IPS DF 4.7 (cell line): ENCODE measurements at regions not wholly inside any gene's neighbourhood (a gene's known extent, or its start where the extent isn't known, plus 50 kb on each side); places are given as distances from the start of the nearest gene placed in this dataset.

Experiments
- DNase-seq: peaks from one replicate; pipeline ENCODE4 v3.0.0-alpha.2; 2013; ENCODE audit warnings: low spot score; ENCODE audit errors: extremely low read depth

DNA sequence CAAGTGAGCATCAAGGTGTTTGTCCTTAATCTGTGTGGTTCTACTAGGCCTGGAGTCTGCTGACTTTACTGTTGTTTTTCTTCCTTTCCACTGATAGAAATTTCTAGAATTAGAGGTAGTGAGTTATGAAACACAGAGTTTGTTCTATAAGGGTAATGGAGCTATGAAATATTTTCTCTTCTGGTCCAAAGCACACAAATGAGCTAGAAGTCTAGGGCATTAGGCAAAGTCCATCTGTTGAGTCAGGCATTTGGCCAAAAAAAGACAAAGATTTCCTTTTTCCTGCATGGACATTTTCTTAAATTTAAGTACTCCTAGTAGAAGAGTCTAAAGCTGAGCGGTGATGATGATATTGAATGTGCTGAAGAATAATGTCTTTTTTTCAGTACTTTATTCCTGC lies 174.3 kb upstream of the STXBP5 start:
- DNase-seq, result no peak

DNA sequence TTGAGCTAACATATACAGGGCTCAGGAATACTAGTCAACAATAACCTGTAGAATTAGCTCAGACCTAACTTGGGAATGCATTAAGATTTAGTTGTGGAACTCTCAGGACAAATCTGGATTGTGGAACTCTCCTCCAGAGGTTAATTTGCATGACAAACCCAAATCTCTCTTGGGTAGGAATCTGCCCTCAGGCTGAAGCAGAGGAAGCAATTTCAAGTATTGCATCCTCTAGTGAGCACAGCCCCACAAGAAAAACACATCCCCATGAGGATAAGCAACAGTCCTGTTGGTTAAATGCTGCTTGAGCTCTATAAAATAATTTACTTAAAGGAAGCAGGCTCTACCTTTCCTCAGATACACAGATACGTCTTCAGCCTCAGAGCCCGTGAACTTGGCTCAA lies 170.9 kb upstream of the STXBP5 start:
- DNase-seq, result peak; percentile 44

DNA sequence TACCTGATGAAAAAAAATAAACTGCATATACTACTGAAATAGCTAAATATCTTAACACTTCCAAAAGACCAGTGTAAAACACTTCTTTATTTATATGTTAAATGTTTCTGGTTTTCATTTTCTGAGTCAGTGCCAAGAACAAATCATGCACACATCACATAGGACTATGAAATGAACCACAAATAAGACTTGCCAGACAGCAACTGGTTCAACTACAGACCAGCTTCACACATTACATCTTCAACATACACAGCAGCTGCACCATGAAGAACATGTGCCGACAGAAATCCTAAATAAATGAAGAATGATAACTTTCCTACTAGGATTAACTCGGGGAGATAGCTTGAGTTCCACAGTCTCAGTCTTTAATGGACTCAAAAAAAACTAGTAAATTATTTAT lies 168.3 kb upstream of the STXBP5 start:
- DNase-seq, result no peak

DNA sequence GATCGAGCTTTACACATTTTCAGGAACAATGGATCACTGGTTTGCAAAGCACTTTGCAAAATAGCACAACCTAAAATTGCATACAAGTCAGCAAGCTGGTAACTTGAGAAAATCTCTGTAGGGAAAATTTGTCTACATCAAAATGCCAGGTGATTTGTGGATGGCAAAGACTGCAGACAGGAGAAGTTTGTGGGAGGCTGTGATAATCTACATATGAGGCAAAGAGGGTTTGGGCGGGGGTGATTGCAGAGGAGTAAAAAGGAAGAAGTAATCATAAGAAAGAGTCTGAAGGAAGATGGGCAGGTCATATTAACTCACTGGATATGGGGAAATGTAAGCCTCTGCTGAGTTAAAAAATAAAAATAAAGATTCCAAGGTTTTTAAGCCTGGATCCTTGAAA lies 166.3 kb upstream of the STXBP5 start:
- DNase-seq, result no peak

DNA sequence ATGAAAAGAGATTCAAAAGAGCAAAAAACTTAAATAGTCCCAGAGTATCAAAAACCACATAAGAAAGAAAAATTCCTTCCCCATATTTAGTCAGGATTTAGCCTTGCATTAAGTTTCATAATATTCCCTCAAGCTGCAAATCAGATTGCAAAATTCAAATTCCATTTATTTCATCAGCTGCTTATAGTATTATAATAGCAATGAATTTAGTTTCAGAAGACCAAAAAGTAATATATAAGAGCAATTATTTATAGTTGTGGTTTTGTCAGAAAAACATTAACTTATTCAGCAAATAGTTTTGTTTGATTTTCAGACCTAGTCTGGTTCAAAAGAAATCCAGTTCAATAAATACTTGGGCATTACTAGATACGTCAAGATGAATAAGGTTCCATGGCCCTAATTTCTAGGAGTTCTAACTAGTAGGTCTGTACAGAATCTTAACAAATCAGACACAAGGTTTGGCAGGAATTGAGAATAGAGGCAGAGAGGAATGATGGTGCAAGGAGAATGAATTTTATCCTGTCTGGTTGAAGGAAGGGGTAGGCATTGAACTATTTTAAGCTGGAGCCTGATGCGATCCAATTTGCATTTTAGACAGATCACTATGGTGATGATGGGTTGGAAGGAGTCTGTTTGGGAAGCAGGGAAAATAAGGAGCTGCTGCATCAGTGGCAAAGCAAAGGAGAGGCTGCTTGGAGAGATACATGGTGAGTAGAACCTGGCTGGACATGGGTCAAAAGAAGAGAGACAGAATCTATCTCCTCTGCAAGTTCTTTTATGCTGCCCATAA lies 163.9 kb upstream of the STXBP5 start:
- DNase-seq, result no peak

DNA sequence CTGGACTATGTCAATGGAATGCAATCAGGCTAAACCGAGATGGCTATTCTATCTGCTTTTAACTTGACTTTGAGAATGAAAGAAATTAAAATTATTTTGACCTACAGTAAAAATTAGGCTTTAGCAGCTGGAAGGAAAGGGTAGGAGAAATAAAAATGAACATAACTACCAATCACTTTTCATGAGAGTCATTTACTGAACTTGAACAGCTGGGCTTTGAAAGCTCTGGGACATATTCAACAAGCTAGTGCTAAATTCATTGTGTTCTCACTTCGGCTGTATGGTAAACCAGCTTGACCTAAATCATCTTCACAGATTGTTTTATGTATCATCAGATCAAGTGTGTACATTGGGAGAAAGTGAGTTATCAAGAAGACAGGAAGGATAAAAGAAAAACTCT lies 161.5 kb upstream of the STXBP5 start:
- no peak for DNase-seq

DNA sequence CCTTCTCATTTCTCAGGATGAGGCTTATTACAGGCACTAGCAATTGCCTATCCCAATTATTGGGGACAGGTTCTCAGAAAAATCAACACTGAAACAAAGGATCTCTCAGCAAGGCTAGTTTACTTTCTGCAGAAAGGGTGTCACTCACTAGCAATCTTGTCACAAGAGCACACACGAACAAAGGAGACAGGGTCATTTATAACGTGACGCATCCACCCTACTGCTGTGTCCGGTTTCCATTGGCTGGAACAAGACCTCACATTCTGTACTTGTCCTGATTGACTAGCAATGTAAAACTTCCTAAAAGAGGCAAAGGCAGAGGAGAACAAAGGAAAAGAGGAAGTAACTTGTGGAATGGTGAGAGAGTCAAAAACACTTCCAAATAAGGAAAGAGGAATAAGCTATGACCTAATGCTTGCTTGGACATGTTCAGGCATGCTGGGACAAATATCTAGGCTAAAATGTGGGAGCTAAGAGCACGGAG lies 160.2 kb upstream of the STXBP5 start:
- DNase-seq, result no peak

DNA sequence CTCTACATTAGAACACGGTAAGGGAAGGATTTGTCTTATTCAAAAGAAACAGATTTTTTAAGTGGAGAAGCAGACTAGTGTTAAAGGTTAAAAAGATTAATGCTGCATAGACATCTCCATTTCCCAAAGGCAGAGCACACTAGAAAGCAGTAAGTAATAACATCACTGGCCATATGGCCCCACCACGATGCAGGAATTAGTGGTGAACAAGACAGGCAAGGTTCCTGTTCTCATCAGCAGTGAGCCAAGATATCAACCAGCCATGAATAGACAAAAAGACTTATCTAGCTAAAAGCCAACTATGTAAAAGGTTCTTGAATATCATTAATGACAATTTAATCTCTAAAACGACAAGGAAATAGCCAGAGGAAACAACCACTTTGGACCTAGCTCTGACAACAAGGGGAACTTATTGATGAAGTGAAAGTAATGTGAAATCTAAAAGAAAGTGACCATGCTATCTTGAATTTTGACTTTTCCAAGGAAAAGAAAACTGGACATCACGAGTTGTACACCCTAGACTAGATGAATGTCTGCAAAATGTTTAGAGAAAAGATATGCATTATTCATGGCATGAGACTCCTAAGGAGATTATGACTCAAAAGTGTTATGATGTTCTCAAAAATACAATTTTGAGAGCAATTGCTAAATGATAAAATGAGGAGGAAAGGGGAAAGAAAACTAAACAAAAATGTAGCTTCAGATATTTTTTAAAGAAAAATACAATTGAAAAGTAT lies 157.9 kb upstream of the STXBP5 start:
- DNase-seq, result no peak

DNA sequence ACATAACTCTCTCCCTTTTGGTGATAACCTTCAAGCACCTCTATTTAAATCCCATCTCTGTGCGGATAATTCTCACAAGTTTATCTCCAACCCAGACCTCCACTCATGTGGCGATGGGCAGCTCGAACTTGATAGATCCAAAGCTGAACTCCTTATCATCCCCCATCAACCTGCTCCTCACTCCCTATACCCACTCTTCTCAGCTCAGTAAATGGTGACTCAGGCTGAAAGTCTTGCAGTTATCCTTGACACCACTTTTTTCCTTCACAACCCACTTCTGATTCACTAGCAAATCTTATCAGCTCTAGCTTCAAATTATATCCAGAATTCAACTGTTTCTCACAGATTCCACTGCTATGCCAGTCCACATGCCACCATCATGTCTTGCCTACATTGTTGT lies 155.3 kb upstream of the STXBP5 start:
- DNase-seq, result no peak

GRCh38 chr6:147053311-147053921 lies 150.8 kb upstream of the STXBP5 start:
- DNase-seq, result peak; percentile 49

DNA sequence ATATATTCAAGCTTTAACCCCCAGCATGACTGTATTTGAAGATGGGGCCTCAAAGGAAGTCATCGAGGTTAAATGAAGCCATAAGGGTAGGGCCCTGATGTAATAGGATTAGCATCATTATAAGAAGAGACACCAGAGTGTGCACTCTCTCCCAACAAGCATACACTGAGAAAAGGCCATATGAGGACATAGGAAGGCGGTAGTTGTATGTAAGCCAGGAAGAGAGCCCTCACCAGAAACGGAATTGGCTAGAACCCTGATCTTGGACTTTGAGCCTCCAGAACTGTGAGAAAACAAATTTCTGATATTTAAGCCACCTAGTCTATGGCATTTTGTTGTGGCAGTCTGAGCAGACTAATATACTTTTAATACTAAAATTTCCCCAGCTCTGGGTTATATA lies 150.1 kb upstream of the STXBP5 start:
- no peak for DNase-seq

DNA sequence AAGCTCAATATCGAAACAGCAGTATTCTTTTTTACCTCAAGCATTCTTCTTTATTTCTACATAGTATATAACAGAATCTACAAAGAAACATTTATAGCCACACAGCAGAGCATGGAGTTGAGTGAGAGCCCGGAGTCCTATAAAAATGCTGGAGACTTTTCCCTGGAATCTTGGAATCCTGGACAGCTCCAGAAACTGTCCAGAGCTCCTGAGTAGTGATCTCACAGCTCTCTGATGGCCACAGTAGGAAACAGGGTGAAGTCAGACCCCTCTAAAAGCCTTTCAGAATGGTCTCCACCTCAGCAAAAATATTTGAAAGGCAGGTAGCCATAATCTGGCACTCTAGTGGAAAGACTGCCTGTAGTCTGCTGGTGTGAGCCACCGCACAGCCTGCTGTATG lies 149.3 kb upstream of the STXBP5 start:
- no peak for DNase-seq

DNA sequence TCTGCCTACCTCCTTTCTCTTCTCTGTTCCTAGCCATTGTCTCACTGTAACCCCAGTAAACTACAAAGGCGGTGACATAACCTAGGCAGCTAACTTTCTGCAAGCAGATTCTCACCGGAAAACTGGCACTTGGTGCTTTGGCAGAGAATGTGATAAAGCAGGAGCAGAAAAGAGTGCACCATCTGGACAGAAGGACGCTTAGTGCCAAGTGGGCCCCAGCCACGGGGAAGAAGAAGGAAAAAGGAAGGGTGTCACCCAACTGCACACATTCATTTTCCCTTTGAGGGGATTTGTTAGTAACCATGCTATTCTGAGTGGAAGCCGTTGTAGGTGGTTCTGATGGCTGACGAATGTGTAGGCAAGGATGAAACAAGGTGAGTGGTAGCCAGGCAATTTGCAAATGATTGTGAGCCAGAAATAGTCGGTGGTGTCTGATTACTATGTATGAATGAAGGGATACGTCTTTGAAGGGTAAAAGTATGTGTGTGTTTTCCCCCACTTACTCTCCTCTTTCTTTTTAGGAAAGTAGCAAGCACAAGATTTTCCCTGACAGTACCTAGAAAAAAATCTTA lies 148.3 kb upstream of the STXBP5 start:
- no peak for DNase-seq

GRCh38 chr6:147057188-147057587 lies 147.0 kb upstream of the STXBP5 start:
- DNase-seq, result no peak

DNA sequence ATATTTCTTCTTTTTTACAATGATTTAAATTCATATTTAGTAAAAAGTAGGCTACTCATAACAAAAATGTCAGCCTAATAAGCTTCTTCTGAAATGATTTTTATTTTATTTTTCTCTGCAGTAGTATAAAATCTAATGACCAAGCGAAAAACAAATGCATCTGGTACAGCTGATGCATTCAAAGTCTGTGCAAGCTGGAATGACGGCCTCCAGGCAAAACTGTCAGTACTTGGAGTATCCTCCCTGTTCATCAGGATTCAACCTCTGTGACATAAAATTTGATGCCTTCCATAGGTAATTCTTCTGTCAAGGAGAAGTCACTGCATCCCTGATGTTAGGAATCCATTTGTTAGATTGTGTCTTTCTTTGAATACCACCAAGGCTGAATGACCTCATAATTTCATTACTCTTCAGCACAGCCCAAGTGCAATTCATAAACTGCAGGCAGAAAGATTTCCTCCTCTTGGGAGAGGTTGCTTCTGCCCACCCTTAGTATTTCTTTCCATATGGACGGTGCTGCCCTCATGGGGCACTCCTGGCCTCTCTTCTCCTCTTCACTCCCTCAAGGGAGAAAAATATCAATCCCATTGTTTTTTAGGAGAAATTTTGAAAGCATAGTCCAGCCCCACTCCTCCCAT lies 146.4 kb upstream of the STXBP5 start:
- no peak for DNase-seq

DNA sequence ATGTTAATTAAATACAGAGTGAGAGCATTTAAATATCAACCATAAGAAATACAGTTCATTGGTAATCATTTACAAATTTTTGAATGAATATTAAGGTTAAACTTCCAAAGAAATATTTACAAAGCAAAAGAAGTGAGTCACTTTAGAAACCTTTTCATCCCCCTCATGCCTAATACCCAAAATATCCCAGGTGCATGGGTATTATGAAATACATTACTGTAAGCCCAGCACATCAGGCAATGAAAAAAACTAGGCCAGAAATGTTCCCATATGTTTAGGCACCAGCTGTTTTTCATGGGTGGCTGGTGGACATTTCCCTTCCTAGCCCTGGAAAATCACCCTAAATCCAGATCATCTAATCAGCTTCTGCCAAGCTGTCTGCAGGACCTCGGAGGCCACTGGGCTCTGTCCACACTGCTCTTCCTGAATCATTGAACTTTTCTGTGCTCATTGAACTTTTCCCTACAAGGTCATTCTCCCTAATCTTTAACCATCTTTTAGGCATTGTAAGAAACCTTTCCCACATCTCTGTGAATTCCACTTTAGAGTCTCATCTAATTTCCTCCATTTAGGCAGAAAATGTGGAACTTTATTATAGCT lies 145.3 kb upstream of the STXBP5 start:
- DNase-seq, result no peak

- DNase-seq, result no peak
Observed at GRCh38 chr6:147060636-147061035, 143.6 kb upstream of the STXBP5 start.

GRCh38 chr6:147061252-147061651 lies 143.0 kb upstream of the STXBP5 start:
- no peak for DNase-seq

DNA sequence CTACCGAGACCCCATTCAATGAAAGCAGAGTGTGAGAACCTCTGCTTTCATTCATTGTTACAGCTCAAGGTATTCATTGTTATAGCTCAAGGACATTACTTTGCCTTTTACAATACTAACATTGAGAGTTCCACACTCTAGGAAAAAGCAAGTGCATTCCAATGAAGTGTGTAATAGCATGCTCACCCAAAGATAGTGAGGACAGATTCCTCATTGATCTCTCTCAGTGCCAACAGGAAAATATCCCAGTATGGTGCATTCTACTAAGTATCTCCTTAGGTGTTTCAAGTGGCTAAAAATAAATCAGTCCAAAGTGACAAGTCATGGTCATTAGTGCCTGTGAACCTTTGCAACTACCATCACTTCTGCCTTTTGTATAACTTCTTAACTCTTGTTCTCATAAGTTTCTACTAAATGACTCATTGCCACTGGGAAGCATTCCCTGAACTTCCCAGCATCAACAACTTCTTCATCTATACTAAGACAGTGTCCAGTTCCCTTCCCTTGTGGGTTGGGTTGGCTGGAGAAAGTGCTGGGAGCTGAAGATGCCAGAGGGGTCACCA lies 140.7 kb upstream of the STXBP5 start:
- DNase-seq, result no peak

- no peak for DNase-seq
Observed at GRCh38 chr6:147065786-147066185, 138.4 kb upstream of the STXBP5 start.

DNA sequence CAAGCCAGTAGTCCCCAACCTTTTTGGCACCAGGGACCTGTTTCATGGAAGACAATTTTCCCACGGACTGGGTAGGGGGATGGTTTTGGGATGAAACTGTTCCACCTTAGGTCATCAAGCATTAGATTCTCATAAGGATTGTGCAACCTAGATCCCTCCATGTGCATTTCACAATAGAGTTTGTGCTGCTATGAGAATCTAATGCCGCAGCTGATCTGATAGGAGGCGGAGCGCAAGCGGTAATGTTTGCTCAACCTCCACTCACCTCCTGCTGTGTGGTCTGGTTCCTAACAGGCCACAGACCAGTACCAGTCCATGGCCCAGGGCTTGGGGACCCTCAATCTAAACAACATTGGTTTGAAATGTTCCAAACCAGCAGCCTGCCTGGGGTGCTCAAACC lies 137.0 kb upstream of the STXBP5 start:
- no peak for DNase-seq
